Ovary (tissue), 7 donors: ENCODE measurements at regions not wholly inside any gene's neighbourhood (a gene's known extent, or its start where the extent isn't known, plus 50 kb on each side); places are given as distances from the start of the nearest gene placed in this dataset.

Experiments used
- DNase-seq, 5 donors: peaks; one replicate each; pipeline ENCODE4 v3.0.0-alpha.2; 2019 to 2020
- H3K27ac ChIP-seq, 2 donors: fragments of 200-600 bp; one replicate each; pipeline versions ENCODE4 v1.5.1 to v1.8.0; 2019 to 2022
- H3K27me3 ChIP-seq: fragments of 200-600 bp; one replicate; pipeline ENCODE4 v1.8.0; 2022
- H3K36me3 ChIP-seq: fragments of 200-600 bp; sonication (generic); one replicate; pipeline ENCODE4 v1.5.1; 2019
- H3K4me1 ChIP-seq: one replicate; pipeline ENCODE4 v1.8.1; 2013; ENCODE audit warnings: mild to moderate bottlenecking, moderate library complexity; ENCODE audit not compliant: insufficient read depth
- H3K4me3 ChIP-seq: fragments of 200-600 bp; sonication (generic); one replicate; pipeline ENCODE4 v1.5.1; 2017
- H3K9me3 ChIP-seq, 2 donors: fragments of 200-600 bp in 1 of 2; sonication (generic) in 1 of 2; one replicate each; pipeline versions ENCODE4 v1.5.1 to v1.8.1; 2013 to 2019; ENCODE audit warnings: mild to moderate bottlenecking in 1 of 2, moderate library complexity in 1 of 2
- CTCF ChIP-seq, 3 donors: fragments of 450-650 bp in 2 of 3; fragments of 200-600 bp in 1 of 3; IDR thresholded peaks; one replicate each; pipeline versions ENCODE4 v1.5.1 to v1.8.0; 2016 to 2022; ENCODE audit warnings: antibody characterized with exemption in 3 of 3, mild to moderate bottlenecking in 1 of 3
- EP300 ChIP-seq: sonication (generic); formaldehyde crosslinking; IDR thresholded peaks from one replicate; pipeline ENCODE4 v1.6.1; 2017; ENCODE audit warnings: antibody characterized with exemption
- POLR2A ChIP-seq: fragments of 450-650 bp; IDR thresholded peaks from one replicate; pipeline ENCODE4 v1.6.1; 2017; ENCODE audit warnings: antibody characterized with exemption, mild to moderate bottlenecking, moderate library complexity
- WGBS, 3 donors: extraction: QIAGEN DNeasy Blood & Tissue Kit in 1 of 3; methylation state at CpG; one replicate each; pipeline versions ENCODE4 v1.1.5 to v1.1.7; 2013 to 2017; 5-methylcytosine and 5-hydroxymethylcytosine counted together
- intact Hi-C, 4 donors: fragments of 100-400 bp; cut with DNase I; formaldehyde crosslinking; loops; one replicate each; pipeline versions ENCODE4 v1.11.0 to v1.15.1; 2022 to 2023
- donor health status: DM: no; HTN: no; CAD: no; lungs with moderate emphysema.
- donor health status: DM: no; HTN: no; CAD: no.
- donor health status: Bipolar disorder and iron deficiency.
- donor health status: DM: no; HTN: no; CAD: no.
- donor health status: DM: yes; HTN: yes; CAD: no.

DNA sequence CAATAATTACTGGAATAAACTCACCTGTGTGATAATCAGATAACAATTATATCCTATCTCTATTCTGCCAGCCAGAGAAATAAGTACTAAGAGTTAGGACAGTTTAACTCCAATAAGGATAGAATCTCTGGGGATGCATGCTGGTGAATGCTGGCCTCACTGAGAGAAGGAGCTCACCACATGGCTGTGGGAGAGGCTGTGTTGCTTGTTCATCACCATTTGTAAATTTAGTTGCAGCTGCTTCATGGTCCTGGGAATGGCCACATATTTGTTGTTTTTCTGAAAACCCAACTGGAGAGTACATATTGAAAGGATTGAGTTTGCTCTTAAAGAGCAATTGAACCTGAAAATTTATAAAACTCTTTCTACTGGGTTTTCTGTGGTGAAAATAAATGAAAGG lies 207.3 kb downstream of the NECTIN3 start:
- intact Hi-C loops: no loop called here
- H3K27ac ChIP-seq: no peak overlapping the region
- no peaks in the 10 kb centered on the region for H3K36me3 ChIP-seq
- H3K27me3 ChIP-seq: no peaks in the 10 kb centered on the region
- no peaks in the 10 kb centered on the region for H3K4me1 ChIP-seq
- DNase-seq: no peak
- no peaks in the 10 kb centered on the region for H3K9me3 ChIP-seq
- TF ChIP-seq CTCF (IDR thresholded peaks at IDR 0.05) (no peak), POLR2A (no peak), EP300 (no peak)
- no peak overlapping the region for H3K4me3 ChIP-seq

DNA sequence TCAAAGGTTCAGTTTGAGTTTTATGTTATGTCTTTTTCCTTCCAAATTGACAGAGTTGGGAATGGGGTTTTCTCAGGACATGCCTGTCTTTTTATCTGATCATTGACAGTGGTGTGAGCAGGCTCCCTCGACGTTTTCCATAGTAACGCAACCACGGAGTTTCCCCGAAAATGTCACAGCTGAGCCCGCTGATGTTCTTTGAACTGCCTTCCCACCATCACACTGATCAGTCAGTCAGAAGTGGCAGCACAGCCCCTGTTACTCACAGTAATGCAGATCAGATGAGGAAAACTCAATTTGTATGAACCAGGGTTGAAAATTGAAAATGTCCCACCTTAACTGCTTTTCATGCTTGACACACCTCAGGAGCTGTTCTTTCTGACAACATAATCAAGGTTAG lies 210.4 kb downstream of the NECTIN3 start:
- no peak for DNase-seq
- TF ChIP-seq EP300 (no peak), CTCF (IDR thresholded peaks at IDR 0.05) (no peak), POLR2A (no peak)
- WGBS, 3 donors: 86 to 90% (median 86%) methylated on average over 6 of the region's 6 CpGs
- Histone ChIP-seq H3K4me1 (no peaks in the 10 kb centered on the region), H3K27ac (no peak overlapping the region), H3K9me3 (no peaks in the 10 kb centered on the region), H3K36me3 (no peaks in the 10 kb centered on the region), H3K27me3 (no peaks in the 10 kb centered on the region), H3K4me3 (no peak overlapping the region)
- intact Hi-C loops: no loop called here

DNA sequence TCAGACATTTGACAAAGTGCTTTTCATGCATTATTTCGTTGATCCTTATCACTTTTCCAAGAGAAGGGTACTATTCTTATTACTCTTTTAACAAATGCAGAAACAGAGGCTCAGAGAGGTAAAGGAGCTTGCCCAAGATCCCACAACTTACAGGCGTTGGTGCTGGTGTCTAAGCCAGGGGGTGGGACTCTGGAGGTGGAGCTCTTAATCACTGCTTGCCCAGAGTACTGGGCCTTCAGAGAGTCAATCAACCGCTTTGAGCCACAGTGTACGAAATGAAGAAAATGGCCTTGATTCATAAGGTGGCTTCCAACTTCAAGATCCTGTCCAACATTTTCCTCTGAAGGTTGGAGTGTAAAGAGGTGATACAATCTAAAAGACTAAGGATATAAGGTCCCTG lies 211.5 kb downstream of the NECTIN3 start:
- H3K9me3 ChIP-seq: no peaks in the 10 kb centered on the region
- H3K4me1 ChIP-seq: no peaks in the 10 kb centered on the region
- H3K27me3 ChIP-seq: no peaks in the 10 kb centered on the region
- H3K4me3 ChIP-seq: no peak overlapping the region
- no peak for TF ChIP-seq CTCF (IDR thresholded peaks at IDR 0.05)
- TF ChIP-seq EP300: no peak
- no peak for TF ChIP-seq POLR2A
- intact Hi-C loops: no loop called here
- WGBS, 3 donors: 79 to 86% (median 85%) methylated on average over 4 of the region's 4 CpGs
- H3K27ac ChIP-seq: no peak overlapping the region
- DNase-seq: no peak
- no peaks in the 10 kb centered on the region for H3K36me3 ChIP-seq

DNA sequence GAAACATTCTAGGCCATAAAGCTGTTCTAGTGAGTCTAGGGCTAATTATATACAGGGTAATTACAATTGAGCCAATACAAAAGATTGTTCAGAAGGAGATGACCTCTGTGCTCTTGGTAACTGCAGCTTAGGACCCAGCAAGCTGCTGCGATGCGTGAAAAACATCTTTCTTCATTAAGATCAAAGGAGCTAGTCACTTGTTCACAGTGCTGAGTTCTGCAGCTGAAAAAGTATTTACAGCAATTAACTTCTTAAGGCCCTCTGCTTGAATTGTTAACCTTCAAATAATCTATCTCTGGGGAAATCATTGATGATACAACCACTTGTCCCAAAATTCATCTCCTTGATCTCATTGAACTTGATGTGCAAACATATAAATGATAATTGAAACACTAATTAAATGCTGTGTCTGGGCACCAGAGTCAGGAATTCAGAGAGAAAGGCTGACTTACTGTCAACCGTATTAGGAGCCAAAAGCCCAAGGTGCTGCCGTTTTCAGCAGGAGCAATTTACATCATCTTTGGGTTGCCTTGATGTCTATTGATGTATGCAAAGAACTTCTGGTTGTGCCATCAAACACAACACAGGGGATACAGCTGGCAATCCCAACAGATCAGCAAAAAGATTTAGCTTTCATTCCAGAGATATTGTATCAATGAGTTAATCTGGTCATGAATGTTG lies 213.0 kb downstream of the NECTIN3 start:
- H3K27ac ChIP-seq: no peak overlapping the region
- H3K4me3 ChIP-seq: no peak overlapping the region
- H3K36me3 ChIP-seq: no peaks in the 10 kb centered on the region
- no peaks in the 10 kb centered on the region for H3K27me3 ChIP-seq
- H3K9me3 ChIP-seq: no peaks in the 10 kb centered on the region
- H3K4me1 ChIP-seq: no peaks in the 10 kb centered on the region
- intact Hi-C loops: no loop called here
- WGBS, 3 donors: 87 to 90% (median 89%) methylated on average over 4 of the region's 4 CpGs
- TF ChIP-seq EP300: no peak
- no peak for DNase-seq

DNA sequence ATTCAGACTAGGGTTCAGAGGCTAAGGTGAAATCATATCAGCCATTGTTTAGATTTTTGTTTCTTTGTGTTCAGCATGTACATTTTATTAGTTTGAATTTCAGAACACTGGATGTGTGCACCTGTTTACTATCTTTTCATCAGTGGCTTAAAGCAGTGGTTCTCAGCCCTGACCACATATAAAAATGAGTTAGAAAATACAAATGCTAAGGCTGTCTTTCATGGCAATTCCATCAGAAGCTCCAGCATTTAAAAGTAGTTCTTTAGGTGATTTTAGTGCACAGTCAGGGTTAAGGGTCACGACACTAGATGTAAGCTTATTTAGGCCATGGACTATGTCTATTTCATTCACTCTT lies 213.5 kb downstream of the NECTIN3 start:
- Histone ChIP-seq H3K9me3 (no peaks in the 10 kb centered on the region), H3K27ac (no peak overlapping the region), H3K36me3 (no peaks in the 10 kb centered on the region), H3K4me1 (no peaks in the 10 kb centered on the region), H3K4me3 (no peak overlapping the region), H3K27me3 (no peaks in the 10 kb centered on the region)
- intact Hi-C loops: no loop called here
- 76 to 97% (median 97%) methylated on average over 1 of the region's 1 CpG for WGBS, 3 donors
- DNase-seq: no peak
- no peak for TF ChIP-seq EP300
- no peak for TF ChIP-seq CTCF (IDR thresholded peaks at IDR 0.05)
- TF ChIP-seq POLR2A: no peak
